ENCODE measurements at regions not wholly inside any gene's neighbourhood (a gene's known extent, or its start where the extent isn't known, plus 50 kb on each side); places are given as distances from the start of the nearest gene placed in this dataset.

DNA sequence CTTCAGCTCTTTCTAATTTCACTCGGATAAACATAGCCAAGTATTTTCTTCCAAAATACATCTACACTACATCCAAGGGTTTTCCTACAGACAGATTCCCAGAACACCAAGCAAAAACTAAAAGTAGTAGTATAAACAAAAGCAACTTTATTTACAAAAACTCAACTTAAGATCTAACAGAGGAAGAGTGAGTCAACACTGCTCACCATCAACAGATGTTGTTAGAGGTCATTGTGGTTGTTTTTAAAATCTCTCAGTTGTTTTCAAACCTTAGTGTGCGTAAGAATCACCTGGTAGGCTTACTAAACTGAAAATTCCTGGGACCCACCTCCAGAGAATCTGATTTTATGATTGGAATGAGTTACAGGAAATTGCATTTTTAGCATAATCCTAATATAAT lies 631.7 kb upstream of the SGCG start:
- no peak for DNase-seq (ENCODE audit: low spot score)
- no peak for ATAC-seq

GRCh38 chr13:22561581-22561980 lies 619.2 kb upstream of the SGCG start:
- ATAC-seq (no peak), DNase-seq (ENCODE audit: low spot score) (no peak)

DNA sequence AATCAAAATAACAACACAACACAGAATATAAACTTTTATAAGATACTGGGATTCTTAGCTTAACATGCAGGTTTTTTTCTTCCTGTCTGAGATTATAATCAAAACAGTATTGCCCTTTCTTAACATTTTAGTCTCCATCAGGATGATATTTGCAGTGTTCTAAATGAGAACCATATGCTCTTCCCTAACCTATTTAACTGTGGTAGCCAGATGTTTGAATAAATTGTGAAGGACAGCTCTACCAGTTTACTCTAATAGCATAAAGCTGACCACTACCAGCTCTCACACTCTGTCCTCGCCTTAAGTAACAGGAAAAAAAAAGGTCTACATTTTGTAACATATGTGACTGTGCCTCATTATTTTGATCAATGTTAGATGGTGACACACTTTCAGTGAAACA lies 618.7 kb upstream of the SGCG start:
- DNase-seq (ENCODE audit: low spot score) = no peak
- ATAC-seq = no peak

- DNase-seq (ENCODE audit: low spot score) (no peak), ATAC-seq (no peak)
Measured at GRCh38 chr13:22563272-22563671, 617.5 kb upstream of the SGCG start.

GRCh38 chr13:22569811-22570210 lies 611.0 kb upstream of the SGCG start:
- ATAC-seq = no peak

GRCh38 chr13:22589880-22590279 lies 590.9 kb upstream of the SGCG start:
- no peak for DNase-seq (ENCODE audit: low spot score)
- ATAC-seq = no peak

More at GRCh38 chr13:22569811-22570210, 611.0 kb upstream of the SGCG start:
- DNase-seq (ENCODE audit: low spot score) = no peak

DNA sequence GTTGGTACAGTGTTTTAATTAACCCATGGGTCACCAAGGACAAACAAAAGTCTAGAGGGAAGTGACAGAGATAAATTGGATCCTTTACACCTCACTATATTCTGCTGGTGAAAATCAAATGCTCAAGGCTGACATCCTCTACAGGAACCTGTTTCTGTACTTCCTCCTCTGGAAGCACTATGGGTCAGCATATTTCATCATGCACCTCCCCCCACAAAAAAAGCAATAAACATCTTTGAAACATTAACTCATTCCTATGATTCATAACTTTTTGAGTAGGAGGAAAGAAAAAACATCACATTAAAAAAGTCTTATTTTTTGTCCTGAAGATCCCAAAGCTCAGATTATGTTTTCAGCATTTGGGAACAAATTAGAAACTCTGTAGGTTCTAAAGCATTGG lies 588.3 kb upstream of the SGCG start:
- DNase-seq (ENCODE audit: low spot score) = no peak

GRCh38 chr13:22594041-22594440 lies 586.7 kb upstream of the SGCG start:
- ATAC-seq = no peak
- no peak for DNase-seq (ENCODE audit: low spot score)

More for the DNA sequence above, 588.3 kb upstream of the SGCG start:
- ATAC-seq = no peak

GRCh38 chr13:22596171-22596863 lies 584.5 kb upstream of the SGCG start:
- DNase-seq (ENCODE audit: low spot score) (no peak), ATAC-seq (no peak)

DNA sequence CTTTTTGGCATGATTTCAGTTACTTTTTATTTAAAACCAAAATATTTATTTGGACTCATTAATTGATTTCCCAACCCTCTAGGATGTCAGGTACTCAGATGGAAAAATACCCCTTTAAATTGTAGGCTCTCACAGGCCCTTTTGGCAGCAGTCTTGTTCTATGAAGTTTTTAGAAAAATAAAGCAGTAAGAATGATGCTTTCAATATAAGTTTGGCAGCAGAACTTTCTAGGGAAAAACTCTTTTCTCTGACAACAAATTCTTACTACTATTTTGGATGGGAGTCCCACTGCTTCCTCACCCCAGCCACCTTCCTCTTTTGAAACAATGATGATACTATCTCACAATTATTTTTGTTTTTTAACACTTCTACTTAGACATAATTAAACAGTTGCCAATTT lies 581.6 kb upstream of the SGCG start:
- ATAC-seq (no peak), DNase-seq (ENCODE audit: low spot score) (no peak)

DNA sequence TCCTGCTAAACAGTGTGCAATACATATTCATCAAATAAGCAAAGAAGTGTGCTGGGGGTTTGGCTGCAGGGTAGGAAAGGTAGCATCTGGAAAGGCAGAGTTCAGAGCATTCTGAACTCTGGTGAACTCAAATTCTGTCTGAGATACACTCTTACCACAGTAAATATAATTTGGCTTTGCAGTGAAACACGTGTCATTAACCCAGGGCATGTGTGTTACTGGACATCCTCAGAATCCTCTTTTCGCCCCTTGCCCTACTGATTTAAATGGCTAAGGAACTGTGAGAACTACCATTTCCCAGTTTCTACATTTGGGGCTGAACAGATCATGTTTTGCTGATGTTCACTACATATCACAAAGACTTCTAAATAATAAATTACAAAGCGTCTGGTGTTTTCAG lies 562.8 kb upstream of the SGCG start:
- ATAC-seq (no peak), DNase-seq (ENCODE audit: low spot score) (no peak)

DNA sequence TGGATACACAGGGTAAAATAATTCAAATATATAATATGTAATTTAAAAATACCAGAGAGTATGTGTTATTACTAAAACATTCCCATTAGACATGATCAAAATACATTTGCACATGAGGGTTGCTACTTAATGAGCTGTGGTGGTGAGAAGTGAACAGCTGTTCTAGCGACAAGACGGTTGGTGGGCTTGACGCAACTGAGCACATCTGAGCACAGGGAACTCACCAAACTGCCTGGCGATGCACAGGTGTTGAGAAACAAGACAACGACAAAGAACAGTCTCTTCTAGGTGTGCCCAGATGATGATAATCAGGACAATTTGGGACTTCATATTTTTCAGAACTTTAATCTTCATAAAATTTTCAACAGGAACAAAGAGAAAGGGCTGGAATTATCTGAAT lies 555.1 kb upstream of the SGCG start:
- DNase-seq (ENCODE audit: low spot score) = no peak
- ATAC-seq = no peak

DNA sequence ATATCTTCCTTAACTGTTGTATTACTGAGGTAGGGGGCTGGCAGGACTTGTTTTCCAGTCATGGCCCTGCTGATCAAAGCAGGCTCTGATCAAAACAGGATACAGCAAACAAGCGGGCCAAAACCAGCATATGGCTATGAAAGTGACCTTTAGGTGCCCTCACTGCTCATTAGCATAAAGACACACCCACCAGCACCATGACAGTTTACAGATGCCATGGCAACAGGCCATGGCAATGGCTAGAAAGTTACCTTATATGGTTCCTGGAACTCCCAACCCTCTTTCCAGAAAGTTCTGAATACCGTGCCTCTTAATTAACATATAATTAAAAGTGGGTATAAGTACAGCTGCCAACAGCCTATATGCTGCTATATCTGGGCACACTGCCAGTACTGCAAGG lies 551.4 kb upstream of the SGCG start:
- DNase-seq (ENCODE audit: low spot score) (no peak), ATAC-seq (no peak)

DNA sequence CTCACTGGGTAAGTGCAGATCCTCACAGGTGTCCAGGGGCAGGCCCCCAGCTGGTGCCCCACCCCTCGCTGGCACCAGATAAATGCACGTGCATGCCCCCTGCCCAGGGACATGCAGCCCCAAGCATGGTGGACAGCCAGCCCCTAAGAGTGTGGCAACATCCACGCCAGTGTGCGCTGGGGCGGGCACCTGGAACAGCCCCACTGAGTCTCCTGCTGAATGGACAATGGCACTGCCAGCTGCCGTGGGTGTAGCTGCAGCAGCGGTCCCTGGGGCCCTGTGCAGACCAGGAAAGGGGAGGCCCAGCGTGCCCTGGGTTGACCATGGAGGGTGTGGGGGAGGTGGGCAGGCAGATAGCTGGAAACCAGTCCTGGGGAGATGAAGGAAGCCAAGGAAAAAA lies 538.7 kb upstream of the SGCG start:
- DNase-seq (ENCODE audit: low spot score) (no peak), ATAC-seq (no peak)

DNA sequence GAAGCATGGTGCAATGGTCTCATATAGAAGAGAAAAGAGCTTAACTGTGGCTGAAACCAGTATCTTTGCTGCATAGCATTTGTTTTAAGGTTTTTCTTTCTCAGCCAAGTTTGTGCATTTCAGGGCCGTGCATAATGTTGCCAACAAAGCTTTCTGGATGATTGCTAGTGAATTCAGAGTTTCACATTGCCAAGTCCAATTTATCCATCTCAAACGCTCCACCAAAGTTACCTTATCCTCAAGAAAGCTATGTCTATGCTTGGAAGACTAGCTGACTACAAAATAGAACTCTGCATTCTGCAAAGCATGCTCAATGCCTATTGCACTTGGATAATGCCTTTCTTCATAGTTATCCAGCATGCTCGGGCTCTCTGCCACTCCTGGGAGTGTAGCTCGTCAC lies 535.8 kb upstream of the SGCG start:
- DNase-seq (ENCODE audit: low spot score) = no peak
- no peak for ATAC-seq

DNA sequence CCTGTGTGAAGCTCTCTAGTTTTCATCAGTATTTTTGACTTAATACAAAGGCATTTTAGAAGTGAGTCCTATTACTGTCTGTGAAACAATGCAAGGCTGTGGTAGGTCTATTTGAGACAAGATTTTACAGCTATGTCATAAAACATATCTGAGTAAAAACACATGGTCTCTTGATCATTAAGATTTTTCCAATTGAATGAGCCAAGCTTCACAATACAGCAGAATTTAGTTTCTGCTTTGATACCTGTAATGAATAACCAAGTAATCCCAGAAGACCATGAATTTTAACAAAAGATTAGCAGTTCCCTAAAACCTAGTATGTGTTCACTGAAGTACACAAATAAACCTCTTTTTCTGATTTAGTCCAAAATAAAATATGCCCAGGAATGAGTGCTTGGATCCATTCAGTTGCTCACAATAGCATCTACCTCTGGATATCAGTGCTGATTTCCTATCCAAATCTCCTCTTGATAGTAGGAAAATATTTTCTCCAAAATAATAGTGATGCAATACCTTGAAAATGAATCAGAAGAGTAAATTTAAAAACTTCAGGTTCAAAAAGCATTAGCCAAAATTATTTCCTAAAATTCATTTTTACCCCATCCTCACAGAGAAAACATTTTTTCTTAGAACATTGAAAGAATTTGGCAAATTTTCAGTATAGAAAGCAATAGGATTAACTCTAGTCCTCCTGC lies 533.5 kb upstream of the SGCG start:
- ATAC-seq = no peak

GRCh38 chr13:22648320-22648801 lies 532.4 kb upstream of the SGCG start:
- no peak for DNase-seq (ENCODE audit: low spot score)
- no peak for ATAC-seq

More for the DNA sequence above, 533.5 kb upstream of the SGCG start:
- DNase-seq (ENCODE audit: low spot score) = no peak

- no peak for ATAC-seq
- no peak for DNase-seq (ENCODE audit: low spot score)
Measured at GRCh38 chr13:22652796-22653195, 528.0 kb upstream of the SGCG start.

DNA sequence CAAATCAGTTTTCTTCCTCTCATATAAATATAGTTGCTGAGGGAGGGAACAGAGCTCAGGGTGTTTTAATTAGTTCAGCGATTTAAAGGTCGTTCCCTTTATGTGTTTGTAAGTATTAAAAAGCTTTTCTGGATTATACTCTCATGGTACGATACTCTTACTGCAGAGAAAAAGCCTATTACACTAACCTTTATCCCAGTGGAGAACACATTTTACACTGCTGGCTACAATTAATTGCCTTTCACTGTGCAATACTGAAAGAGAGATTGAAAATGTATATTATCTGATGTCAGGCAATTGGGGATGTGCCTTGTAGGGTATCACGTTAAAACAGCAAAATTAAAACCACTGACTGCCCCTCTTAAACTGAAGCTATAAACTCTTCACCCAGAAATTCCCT lies 526.9 kb upstream of the SGCG start:
- DNase-seq (ENCODE audit: low spot score) (no peak), ATAC-seq (no peak)

- no peak for DNase-seq (ENCODE audit: low spot score)
- ATAC-seq = no peak
Measured at GRCh38 chr13:22655106-22655852, 525.5 kb upstream of the SGCG start.

- ATAC-seq (no peak), DNase-seq (ENCODE audit: low spot score) (no peak)
Measured at GRCh38 chr13:22662771-22663170, 518.0 kb upstream of the SGCG start.

DNA sequence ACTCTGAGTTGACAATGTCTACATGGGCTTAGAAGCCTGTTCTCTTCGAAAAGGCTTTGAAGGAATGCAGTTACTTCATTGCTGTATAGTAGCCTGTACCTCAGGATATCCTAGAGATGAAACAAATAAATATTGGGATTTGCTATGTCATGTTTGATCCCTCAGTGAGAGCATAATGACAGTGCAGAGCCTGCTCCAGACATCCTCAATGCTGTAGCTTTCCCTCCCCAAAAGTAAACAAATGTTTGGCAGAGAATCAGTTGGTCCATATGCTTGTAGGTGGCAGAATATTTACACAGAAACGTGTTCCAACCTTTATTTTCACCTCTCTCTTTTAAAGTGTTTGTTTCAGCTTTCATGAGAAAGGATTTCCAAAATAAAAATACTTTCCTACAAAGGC lies 515.3 kb upstream of the SGCG start:
- DNase-seq (ENCODE audit: low spot score) = no peak

More for the DNA sequence above, 515.3 kb upstream of the SGCG start:
- ATAC-seq = no peak
